Breast epithelium (tissue), 4 donors: ENCODE measurements at regions not wholly inside any gene's neighbourhood (a gene's known extent, or its start where the extent isn't known, plus 50 kb on each side); places are given as distances from the start of the nearest gene placed in this dataset.
A peak's percentile ranks its signal among the peaks of the same experiment; 100 is the strongest.

Experiments used
- DNase-seq, 2 donors: peaks; one replicate each; pipeline ENCODE4 v3.0.0-alpha.2; 2019; ENCODE audit warnings: low spot score in 2 of 2
- H3K27ac ChIP-seq, 2 donors: fragments of 200-600 bp; sonication (generic) in 1 of 2; one replicate each; pipeline ENCODE4 v1.5.1; 2016 to 2019; ENCODE audit warnings: mild to moderate bottlenecking in 1 of 2
- H3K27me3 ChIP-seq, 2 donors: fragments of 200-600 bp; sonication (generic) in 1 of 2; one replicate each; pipeline versions ENCODE4 v1.5.1 to v1.6.0; 2017 to 2019; ENCODE audit warnings: control low read depth in 1 of 2, mild to moderate bottlenecking in 1 of 2
- H3K36me3 ChIP-seq: fragments of 200-600 bp; one replicate; pipeline ENCODE4 v1.5.1; 2019
- H3K4me1 ChIP-seq, 2 donors: fragments of 200-600 bp; sonication (generic); one replicate each; pipeline ENCODE4 v1.5.1; 2016 to 2019; ENCODE audit warnings: control low read depth in 1 of 2
- H3K4me3 ChIP-seq, 3 donors: fragments of 200-600 bp; sonication (generic); 1 replicate in 2 of 3; 2 replicates in 1 of 3; pipeline ENCODE4 v1.5.1; 2016 to 2019; ENCODE audit warnings: mild to moderate bottlenecking in 3 of 3, moderate library complexity in 2 of 3
- H3K9me3 ChIP-seq, 2 donors: fragments of 200-600 bp; sonication (generic) in 1 of 2; one replicate each; pipeline ENCODE4 v1.5.1; 2016 to 2019; ENCODE audit warnings: control low read depth in 1 of 2
- CTCF ChIP-seq, 3 donors: fragments of 450-650 bp; IDR thresholded peaks; one replicate each; pipeline ENCODE4 v1.5.1; 2016 to 2017; ENCODE audit warnings: antibody characterized with exemption in 3 of 3, mild to moderate bottlenecking in 3 of 3, moderate library complexity in 3 of 3
- POLR2A ChIP-seq: fragments of 450-650 bp; IDR thresholded peaks from one replicate; pipeline ENCODE4 v1.6.1; 2016; ENCODE audit warnings: antibody characterized with exemption, mild to moderate bottlenecking, moderate library complexity
- POLR2AphosphoS5 ChIP-seq, 3 donors: sonication (generic); formaldehyde crosslinking; IDR thresholded peaks; one replicate each; pipeline ENCODE4 v1.6.1; 2017; ENCODE audit warnings: antibody characterized with exemption in 3 of 3
- intact Hi-C: fragments of 100-400 bp; cut with DNase I; formaldehyde crosslinking; loops from one replicate; pipeline ENCODE4 v1.15.1; 2023; ENCODE audit warnings: low total_unique reads

- H3K27ac ChIP-seq, result no peak overlapping the region
- TF ChIP-seq POLR2A (no peak), POLR2AphosphoS5 (IDR thresholded peaks at IDR 0.05) (no peak), CTCF (IDR thresholded peaks at IDR 0.05) (no peak)
- no peaks in the 10 kb centered on the region for H3K4me1 ChIP-seq
- no peak overlapping the region for H3K4me3 ChIP-seq
- intact Hi-C loops, result no loop called here
- no peaks in the 10 kb centered on the region for H3K36me3 ChIP-seq
- no peaks in the 10 kb centered on the region for H3K9me3 ChIP-seq
- no peaks in the 10 kb centered on the region for H3K27me3 ChIP-seq
- DNase-seq, result no peak
Measured at GRCh38 chr11:129686269-129686668, 129.4 kb upstream of the TMEM45B start.

GRCh38 chr11:129691142-129691541 is 124.5 kb upstream of the TMEM45B start:
- Histone ChIP-seq H3K27ac (no peak overlapping the region), H3K9me3 (no peaks in the 10 kb centered on the region), H3K36me3 (no peaks in the 10 kb centered on the region), H3K27me3 (no peaks in the 10 kb centered on the region), H3K4me3 (no peak overlapping the region), H3K4me1 (no peaks in the 10 kb centered on the region)
- TF ChIP-seq POLR2A (no peak), POLR2AphosphoS5 (IDR thresholded peaks at IDR 0.05) (no peak), CTCF (IDR thresholded peaks at IDR 0.05) (no peak)
- intact Hi-C loops, result no loop called here
- no peak for DNase-seq

- intact Hi-C loops, result no loop called here
Measured at GRCh38 chr11:129694538-129694937, 121.1 kb upstream of the TMEM45B start.

GRCh38 chr11:129694966-129695365 is 120.7 kb upstream of the TMEM45B start:
- Histone ChIP-seq H3K27ac (no peak overlapping the region), H3K9me3 (no peaks in the 10 kb centered on the region), H3K36me3 (no peaks in the 10 kb centered on the region), H3K27me3 (no peaks in the 10 kb centered on the region), H3K4me1 (no peaks in the 10 kb centered on the region), H3K4me3 (no peak overlapping the region)
- DNase-seq, result no peak
- TF ChIP-seq POLR2AphosphoS5 (IDR thresholded peaks at IDR 0.05), result no peak
- no peak for TF ChIP-seq CTCF (IDR thresholded peaks at IDR 0.05)
- TF ChIP-seq POLR2A, result no peak
- intact Hi-C loops, result no loop called here

More at GRCh38 chr11:129694538-129694937, 121.1 kb upstream of the TMEM45B start:
- no peak overlapping the region for H3K4me3 ChIP-seq
- no peak for TF ChIP-seq POLR2AphosphoS5 (IDR thresholded peaks at IDR 0.05)
- no peak for TF ChIP-seq CTCF (IDR thresholded peaks at IDR 0.05)
- TF ChIP-seq POLR2A, result no peak
- no peaks in the 10 kb centered on the region for H3K36me3 ChIP-seq
- no peaks in the 10 kb centered on the region for H3K9me3 ChIP-seq
- H3K4me1 ChIP-seq, result no peaks in the 10 kb centered on the region
- H3K27me3 ChIP-seq, result no peaks in the 10 kb centered on the region
- no peak for DNase-seq
- no peak overlapping the region for H3K27ac ChIP-seq

- Histone ChIP-seq H3K9me3 (no peaks in the 10 kb centered on the region), H3K4me3 (peak overlapping the region; percentile 9 to 57 (median 38)), H3K27ac (no peak overlapping the region), H3K27me3 (no peaks in the 10 kb centered on the region), H3K36me3 (no peaks in the 10 kb centered on the region), H3K4me1 (no peaks in the 10 kb centered on the region)
- TF ChIP-seq POLR2AphosphoS5 (IDR thresholded peaks at IDR 0.05) (no peak), CTCF (IDR thresholded peaks at IDR 0.05) (peak in 2 of 3 donors; percentile 60 to 73)
- peak; percentile 44 to 73 for DNase-seq
- intact Hi-C loops, result no loop called here
Measured at GRCh38 chr11:129695571-129696308, 119.9 kb upstream of the TMEM45B start.
